CD14-positive monocyte (primary cell): ENCODE measurements at regions not wholly inside any gene's neighbourhood (a gene's known extent, or its start where the extent isn't known, plus 50 kb on each side); places are given as distances from the start of the nearest gene placed in this dataset.

ENCODE experiments used
- DNase-seq, 3 donors: peaks; one replicate each; pipeline ENCODE4 v3.0.0-alpha.2; 2011 to 2022
- H2AFZ ChIP-seq: 2 replicates; pipeline ENCODE4 v1.6.0; 2012; ENCODE audit warnings: mild to moderate bottlenecking, low read depth, low read length, inconsistent platforms; ENCODE audit not compliant: insufficient read depth, poor library complexity, severe bottlenecking
- H3K27ac ChIP-seq, 2 donors: 1 replicate in 1 of 2; 2 replicates in 1 of 2; pipeline ENCODE4 v1.5.1; 2012 to 2013; ENCODE audit warnings: low read length in 2 of 2, control low read depth in 1 of 2, inconsistent platforms in 1 of 2, low read depth in 1 of 2, mild to moderate bottlenecking in 1 of 2
- H3K27me3 ChIP-seq, 2 donors: one replicate each; pipeline versions ENCODE4 v1.6.0 to v1.6.1; 2011 to 2013; ENCODE audit warnings: low read length in 2 of 2; ENCODE audit not compliant: control insufficient read depth in 2 of 2, insufficient read depth in 2 of 2
- H3K36me3 ChIP-seq, 2 donors: replicated peaks in 1 of 2; 1 replicate in 1 of 2; 2 replicates in 1 of 2; pipeline versions ENCODE4 v1.5.1 to v1.6.1; 2012 to 2013; ENCODE audit warnings: low read length in 2 of 2, control low read depth in 1 of 2, inconsistent platforms in 1 of 2, mild to moderate bottlenecking in 1 of 2; ENCODE audit not compliant: insufficient read depth in 2 of 2, control insufficient read depth in 1 of 2
- H3K4me1 ChIP-seq, 2 donors: 1 replicate in 1 of 2; 2 replicates in 1 of 2; pipeline versions ENCODE4 v1.5.1 to v1.6.1; 2012 to 2013; ENCODE audit warnings: low read length in 2 of 2, control low read depth in 1 of 2, inconsistent platforms in 1 of 2, mild to moderate bottlenecking in 1 of 2, moderate library complexity in 1 of 2; ENCODE audit not compliant: insufficient read depth in 2 of 2, control insufficient read depth in 1 of 2
- H3K4me2 ChIP-seq: replicated peaks from 2 replicates; pipeline ENCODE3; 2012; ENCODE audit warnings: low read length, moderate library complexity, mild to moderate bottlenecking; ENCODE audit not compliant: poor library complexity, severe bottlenecking; ENCODE audit errors: extremely low read depth
- H3K4me3 ChIP-seq, 3 experiments: fragments of 200-600 bp in 1 of 3; sonication (generic) in 1 of 3; replicated peaks in 1 of 3; 1 replicate in 2 of 3; 2 replicates in 1 of 3; pipeline ENCODE4 v1.5.1; 2011 to 2013; ENCODE audit warnings: low read length in 3 of 3, mild to moderate bottlenecking in 3 of 3, control low read depth in 2 of 3, low read depth in 2 of 3, inconsistent platforms in 1 of 3, moderate library complexity in 1 of 3
- H3K79me2 ChIP-seq: 2 replicates; pipeline ENCODE4 v1.6.0; 2012; ENCODE audit warnings: mild to moderate bottlenecking, control low read depth, inconsistent platforms, low read length, moderate library complexity; ENCODE audit not compliant: insufficient read depth
- H3K9ac ChIP-seq: 2 replicates; pipeline ENCODE4 v1.6.0; 2017; ENCODE audit warnings: low read length, mild to moderate bottlenecking; ENCODE audit not compliant: insufficient read depth, poor library complexity, severe bottlenecking
- H3K9me3 ChIP-seq, 2 donors: replicated peaks in 1 of 2; 1 replicate in 1 of 2; 2 replicates in 1 of 2; pipeline versions ENCODE4 v1.5.1 to v1.6.1; 2012 to 2013; ENCODE audit warnings: low read length in 2 of 2, control low read depth in 1 of 2; ENCODE audit not compliant: control insufficient read depth in 1 of 2, insufficient read depth in 1 of 2
- H4K20me1 ChIP-seq: 2 replicates; pipeline ENCODE4 v1.6.0; 2012; ENCODE audit warnings: mild to moderate bottlenecking, low read length, control low read depth, moderate library complexity; ENCODE audit not compliant: insufficient read depth
- H3K27ac Mint-ChIP-seq, 7 donors: one replicate each; pipeline ENCODE4 v1.8.0; 2020; ENCODE audit warnings: mild to moderate bottlenecking in 7 of 7, mixed read lengths in 7 of 7, moderate library complexity in 6 of 7, inconsistent platforms in 2 of 7
- H3K27me3 Mint-ChIP-seq, 3 donors: one replicate each; pipeline ENCODE4 v1.8.0; 2021 to 2022; ENCODE audit warnings: low read depth in 3 of 3, mild to moderate bottlenecking in 3 of 3, mixed read lengths in 3 of 3, moderate library complexity in 3 of 3, inconsistent platforms in 1 of 3
- H3K36me3 Mint-ChIP-seq, 2 donors: one replicate each; pipeline ENCODE4 v1.8.0; 2020; ENCODE audit warnings: mixed read lengths in 2 of 2, inconsistent platforms in 1 of 2, mild to moderate bottlenecking in 1 of 2
- H3K4me1 Mint-ChIP-seq: one replicate; pipeline ENCODE4 v1.8.0; 2020; ENCODE audit warnings: mild to moderate bottlenecking, mixed read lengths
- H3K4me3 Mint-ChIP-seq, 2 donors: one replicate each; pipeline ENCODE4 v1.8.0; 2020; ENCODE audit warnings: mild to moderate bottlenecking in 2 of 2, mixed read lengths in 2 of 2, moderate library complexity in 1 of 2
- H3K9me3 Mint-ChIP-seq, 7 donors: one replicate each; pipeline ENCODE4 v1.8.0; 2020 to 2022; ENCODE audit warnings: mixed read lengths in 7 of 7, mild to moderate bottlenecking in 6 of 7, moderate library complexity in 6 of 7, inconsistent platforms in 2 of 7
- CTCF ChIP-seq: fragments of 200-600 bp; IDR thresholded peaks from one replicate; pipeline ENCODE4 v1.8.0; 2022; ENCODE audit warnings: antibody characterized with exemption, mild to moderate bottlenecking
- WGBS: methylation state at CpG from one replicate; pipeline ENCODE4 v1.1.5; 2013; ENCODE audit warnings: missing lambda C conversion rate; ENCODE audit not compliant: insufficient coverage; 5-methylcytosine and 5-hydroxymethylcytosine counted together
- intact Hi-C, 2 donors: fragments of 100-400 bp; cut with micrococcal nuclease; formaldehyde crosslinking; loops; one replicate each; pipeline versions ENCODE4 v1.15.0 to v1.15.1; 2023

DNA sequence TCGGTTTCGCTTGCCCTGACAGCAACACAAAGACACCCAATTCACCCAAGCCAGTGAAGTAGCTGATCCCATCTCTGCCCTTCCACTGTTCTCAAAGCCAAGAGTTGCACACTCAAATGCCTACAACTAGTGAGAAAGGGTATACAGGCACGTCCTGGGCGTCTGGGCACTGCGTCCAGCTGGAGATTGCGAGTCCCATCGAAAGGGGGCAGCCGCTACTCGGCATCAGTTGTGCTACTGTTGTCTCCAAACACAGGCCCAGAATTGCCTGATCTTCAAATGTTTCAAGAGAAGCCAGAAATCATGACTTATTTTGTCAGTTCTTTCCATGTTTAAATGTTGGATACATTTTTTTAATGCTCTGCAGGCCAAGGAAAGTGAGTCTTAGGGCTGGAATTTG, 487.8 kb downstream of the BCOR start:
- Histone ChIP-seq H3K4me1 (peaks cover 7 to 10% of the 10 kb centered on the region in 2 donors), H3K27ac (no peak overlapping the region), H3K4me3 (no peak overlapping the region), H3K9ac (no peak overlapping the region), H3K4me2 (no peak overlapping the region), H2AFZ (no peak overlapping the region), H3K27me3 (peaks cover 17 to 23% of the 10 kb centered on the region in 2 donors), H3K36me3 (no peaks in the 10 kb centered on the region), H4K20me1 (no peaks in the 10 kb centered on the region), H3K79me2 (no peaks in the 10 kb centered on the region), H3K9me3 (peaks cover 3 to 15% of the 10 kb centered on the region in 2 donors)
- Mint-ChIP-seq H3K4me1 (peaks cover 13% of the 10 kb centered on the region), H3K36me3 (no peaks in the 10 kb centered on the region), H3K27ac (no peak overlapping the region), H3K9me3 (peaks cover 0 to 13% (median 9%) of the 10 kb centered on the region in 7 donors), H3K27me3 (peaks cover 17 to 38% (median 26%) of the 10 kb centered on the region in 3 donors), H3K4me3 (no peak overlapping the region)
- intact Hi-C loops = no loop called here
- TF ChIP-seq CTCF = no peak
- no peak for DNase-seq
- WGBS = 100% methylated on average over 2 of the region's 9 CpGs

- H3K27me3 Mint-ChIP-seq = peaks cover 21 to 40% (median 33%) of the 10 kb centered on the region in 3 donors
- Histone ChIP-seq H4K20me1 (no peaks in the 10 kb centered on the region), H3K9me3 (peaks cover 3 to 13% of the 10 kb centered on the region in 2 donors), H3K36me3 (no peaks in the 10 kb centered on the region), H3K27me3 (peaks cover 21 to 23% of the 10 kb centered on the region in 2 donors), H3K4me1 (peaks cover 7 to 10% of the 10 kb centered on the region in 2 donors), H3K9ac (no peak overlapping the region), H2AFZ (no peak overlapping the region), H3K4me3 (no peak overlapping the region), H3K79me2 (no peaks in the 10 kb centered on the region), H3K27ac (no peak overlapping the region), H3K4me2 (no peak overlapping the region)
- no peaks in the 10 kb centered on the region for H3K36me3 Mint-ChIP-seq
- TF ChIP-seq CTCF = no peak
- peaks cover 0 to 11% (median 6%) of the 10 kb centered on the region in 7 donors for H3K9me3 Mint-ChIP-seq
- WGBS = 100% methylated on average over 2 of the region's 8 CpGs
- H3K27ac Mint-ChIP-seq = no peak overlapping the region
- DNase-seq = no peak
- peaks cover 13% of the 10 kb centered on the region for H3K4me1 Mint-ChIP-seq
- intact Hi-C loops = no loop called here
- no peak overlapping the region for H3K4me3 Mint-ChIP-seq
Observed at GRCh38 chrX:39611468-39611867, 486.3 kb downstream of the BCOR start.
